ENCODE measurements at regions not wholly inside any gene's neighbourhood (a gene's known extent, or its start where the extent isn't known, plus 50 kb on each side); places are given as distances from the start of the nearest gene placed in this dataset.

DNA sequence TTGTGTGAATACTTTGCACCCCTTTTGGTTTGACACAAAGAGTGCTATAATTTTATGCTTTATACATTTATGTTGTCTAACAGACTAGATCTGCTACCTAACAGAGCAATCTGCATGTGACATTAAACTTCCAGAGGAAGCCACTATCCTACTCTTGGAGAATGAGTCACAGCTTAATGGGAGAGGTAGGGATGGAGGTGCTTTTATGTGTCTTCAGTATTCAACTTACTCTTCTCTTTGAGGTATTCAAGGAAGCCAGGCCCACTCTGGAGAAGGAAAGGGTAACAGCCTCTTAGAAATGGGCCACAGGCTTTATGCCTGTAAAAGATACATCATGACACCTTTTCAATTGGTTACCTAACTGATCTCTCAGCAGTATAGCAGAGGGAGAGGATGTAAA, 85.8 kb upstream of the NEUROD1 start:
- no peak for DNase-seq (ENCODE audit: low read depth in 1 of 2, low spot score in 1 of 2)

DNA sequence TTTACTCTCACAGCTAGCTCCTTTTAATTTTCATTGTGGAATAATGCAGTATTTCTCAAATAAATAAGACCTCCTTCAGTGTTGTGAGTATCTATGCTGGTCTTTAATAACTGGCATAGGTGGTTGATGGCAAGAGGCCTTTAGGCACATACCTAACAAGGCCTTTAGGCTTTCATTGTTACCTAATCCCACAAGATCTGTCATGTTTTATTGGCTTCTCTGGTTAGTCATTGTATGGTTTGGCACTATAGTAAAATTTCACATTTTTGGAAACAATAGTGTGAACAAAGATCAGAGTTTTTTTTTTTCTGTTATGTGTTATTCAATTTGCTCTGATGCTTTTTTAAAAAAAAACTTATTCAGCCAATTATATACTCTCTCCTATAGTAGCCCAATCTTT, 89.8 kb upstream of the NEUROD1 start:
- DNase-seq (ENCODE audit: low read depth in 1 of 2, low spot score in 1 of 2), result no peak

DNA sequence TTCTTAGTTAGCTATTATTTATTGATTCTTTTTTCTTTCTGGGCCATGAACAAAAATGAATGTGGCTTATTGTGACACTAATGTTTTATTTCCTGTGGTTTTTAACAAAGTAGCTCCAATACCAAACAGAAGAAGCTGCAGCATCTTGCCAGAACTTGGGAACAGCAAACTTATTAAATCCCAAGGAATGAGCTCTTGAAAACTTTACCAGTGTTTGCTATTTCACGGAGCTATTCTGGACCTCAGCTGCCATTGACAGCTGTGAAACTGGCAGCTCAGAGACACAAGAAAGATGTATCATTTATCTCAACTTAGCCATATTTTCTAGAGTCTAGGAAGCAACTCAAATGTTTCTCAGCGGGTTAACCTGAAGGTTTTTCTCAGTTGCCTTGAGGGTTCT, 91.0 kb upstream of the NEUROD1 start:
- no peak for DNase-seq (ENCODE audit: low read depth in 1 of 2, low spot score in 1 of 2)

DNA sequence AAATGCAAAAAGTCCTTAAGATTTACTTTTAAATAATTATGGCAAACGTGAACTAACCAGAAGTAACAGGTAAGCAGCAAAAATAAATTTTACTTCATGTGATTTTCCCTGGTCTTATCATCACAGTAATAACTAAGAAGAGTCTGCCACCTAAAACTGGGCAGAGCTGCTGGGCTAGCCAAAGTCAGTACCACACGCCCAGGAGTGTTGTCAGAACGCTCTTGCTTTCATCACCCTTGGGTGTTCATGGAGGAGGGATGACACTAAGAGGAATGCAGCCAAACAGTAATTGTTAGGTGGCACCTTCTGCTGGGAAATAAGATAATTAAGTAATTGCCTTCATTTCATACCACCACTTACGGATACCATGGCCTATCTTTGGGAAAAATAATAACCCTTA, 92.0 kb upstream of the NEUROD1 start:
- DNase-seq (ENCODE audit: low read depth in 1 of 2, low spot score in 1 of 2), result no peak

DNA sequence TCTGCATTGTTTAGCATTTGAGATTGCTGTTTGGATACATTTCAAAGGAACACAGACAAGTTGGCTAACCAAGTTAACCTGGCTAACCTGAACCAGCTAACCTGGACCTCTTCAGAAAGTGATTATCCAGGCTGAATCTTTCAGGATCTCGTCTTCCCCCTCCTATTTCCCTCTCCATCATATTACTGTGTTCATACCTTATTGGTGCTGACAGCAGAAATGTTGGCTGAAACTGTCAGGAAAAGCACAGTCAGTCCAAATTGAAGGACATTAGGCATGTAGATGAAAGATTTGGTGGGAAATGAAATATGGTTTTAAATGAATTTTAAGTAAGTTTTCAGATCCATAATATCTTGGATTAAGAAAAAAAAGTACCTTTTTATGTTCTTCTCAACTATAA, 92.5 kb upstream of the NEUROD1 start:
- DNase-seq (ENCODE audit: low read depth in 1 of 2, low spot score in 1 of 2), result no peak

DNA sequence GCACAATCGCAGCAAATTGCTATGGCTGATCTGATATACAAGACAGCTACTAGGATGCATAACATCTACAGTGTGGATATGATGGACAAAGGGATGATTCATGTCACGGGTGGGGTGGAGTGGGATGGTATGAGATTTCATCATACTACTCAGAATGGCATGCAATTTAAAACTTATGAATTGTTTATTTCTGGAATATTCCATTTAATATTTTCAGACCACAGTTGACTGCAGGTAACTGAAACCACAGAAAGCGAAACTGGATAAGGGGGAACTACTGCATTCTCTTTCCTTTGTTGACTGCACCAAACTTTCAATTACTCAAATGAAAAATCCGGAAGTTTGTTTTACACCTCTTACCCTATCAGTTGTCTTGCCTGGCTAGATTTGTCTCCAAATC, 94.4 kb upstream of the NEUROD1 start:
- DNase-seq (ENCODE audit: low read depth in 1 of 2, low spot score in 1 of 2), result no peak

DNA sequence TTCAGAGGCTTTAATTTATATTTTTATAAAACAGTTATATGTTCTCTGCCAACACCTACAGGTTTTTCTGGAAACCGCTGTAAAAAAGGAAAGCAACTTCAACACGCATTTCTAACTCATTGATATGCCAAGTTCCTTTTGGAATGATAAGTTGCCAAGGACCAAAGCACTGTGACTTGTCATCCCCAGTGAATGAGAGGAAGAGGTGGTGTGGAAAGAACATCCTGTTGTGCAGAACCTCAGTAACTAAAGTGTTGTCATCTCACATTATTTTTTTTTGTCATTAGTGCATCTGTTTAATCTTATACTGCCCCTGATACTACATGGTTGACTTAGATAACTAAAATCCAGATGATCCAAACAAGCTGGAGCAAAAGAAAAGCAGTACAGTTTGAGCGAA, 96.0 kb upstream of the NEUROD1 start:
- DNase-seq (ENCODE audit: low read depth in 1 of 2, low spot score in 1 of 2), result no peak

DNA sequence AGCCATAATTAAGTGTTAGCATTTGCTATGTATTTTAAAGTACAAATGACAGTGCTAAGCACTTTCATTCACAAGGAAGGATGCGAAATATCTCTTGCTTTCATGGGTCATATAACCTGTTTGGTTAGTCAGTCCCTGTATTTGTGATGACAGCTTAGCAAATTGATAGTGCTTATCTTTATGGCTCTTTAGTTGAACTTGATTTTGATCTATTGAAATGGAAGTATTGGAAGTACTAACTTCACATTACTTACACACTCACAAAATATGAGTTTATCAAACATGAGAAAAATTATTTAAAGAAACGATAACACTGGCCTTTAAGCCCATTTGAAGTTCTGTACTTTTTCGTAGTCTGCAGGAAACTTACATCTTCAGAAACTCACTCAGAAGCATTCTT, 97.4 kb upstream of the NEUROD1 start:
- DNase-seq (ENCODE audit: low read depth in 1 of 2, low spot score in 1 of 2), result no peak

DNA sequence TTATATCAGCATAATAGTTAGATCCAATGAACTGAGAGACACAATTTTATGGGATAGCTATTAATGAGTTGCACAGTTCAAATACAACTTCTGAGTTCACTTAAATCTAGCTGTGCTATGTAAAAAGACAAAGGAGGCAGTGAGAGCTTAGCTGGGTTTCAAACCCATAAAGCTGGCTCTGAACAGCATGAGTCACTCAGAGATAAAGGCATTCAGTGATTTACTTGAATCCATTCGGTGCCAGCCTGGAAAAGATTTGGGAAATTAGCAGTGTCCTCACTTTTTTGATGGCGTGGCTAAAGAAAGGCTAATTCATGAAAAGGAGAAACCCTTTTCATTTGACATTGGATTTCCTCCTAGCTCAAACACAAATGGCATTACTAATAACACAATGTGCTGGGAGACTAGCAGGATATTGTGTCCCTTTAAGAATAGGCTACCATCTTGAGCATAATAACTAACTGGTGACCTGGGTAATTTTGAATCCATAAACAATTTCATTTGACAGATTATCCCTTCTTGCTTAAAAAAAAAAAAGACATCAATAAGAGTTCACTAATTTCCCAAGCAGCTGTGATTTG, 98.4 kb upstream of the NEUROD1 start:
- no peak for DNase-seq (ENCODE audit: low read depth in 1 of 2, low spot score in 1 of 2)

DNA sequence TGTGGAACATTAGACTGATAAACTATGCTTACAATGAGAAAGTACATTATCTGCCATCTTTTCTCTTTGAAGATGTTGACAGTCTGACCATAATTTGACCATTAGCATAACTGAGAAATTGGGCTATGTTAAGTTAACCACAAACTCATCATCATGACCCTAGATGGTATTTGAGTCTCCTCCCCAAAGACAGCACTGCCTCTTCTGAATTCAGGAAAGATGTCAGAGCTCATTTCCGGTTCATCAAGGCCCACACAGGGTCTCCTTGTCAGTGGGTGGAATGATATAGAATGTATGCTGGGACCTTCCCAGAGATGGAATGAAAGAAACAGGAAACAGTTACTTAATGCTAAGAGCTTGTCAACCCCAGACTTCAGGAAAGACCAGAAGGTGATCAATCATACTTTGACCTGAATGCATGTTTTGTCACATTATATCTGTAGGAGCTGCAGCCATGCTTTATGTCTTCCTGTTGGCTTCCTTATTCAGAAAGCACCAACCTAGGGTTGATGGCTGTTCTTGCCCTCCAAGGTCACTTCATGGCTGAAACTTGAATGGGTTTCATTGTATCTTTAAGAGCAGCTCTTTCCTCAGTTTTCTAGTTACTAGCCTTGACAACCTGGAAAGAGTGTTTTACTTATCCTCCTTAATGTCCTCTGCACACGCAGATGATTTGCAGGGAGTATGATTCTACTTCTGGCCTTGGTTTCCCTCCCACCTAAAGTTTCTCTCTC, 99.1 kb upstream of the NEUROD1 start:
- no peak for DNase-seq (ENCODE audit: low read depth in 1 of 2, low spot score in 1 of 2)

DNA sequence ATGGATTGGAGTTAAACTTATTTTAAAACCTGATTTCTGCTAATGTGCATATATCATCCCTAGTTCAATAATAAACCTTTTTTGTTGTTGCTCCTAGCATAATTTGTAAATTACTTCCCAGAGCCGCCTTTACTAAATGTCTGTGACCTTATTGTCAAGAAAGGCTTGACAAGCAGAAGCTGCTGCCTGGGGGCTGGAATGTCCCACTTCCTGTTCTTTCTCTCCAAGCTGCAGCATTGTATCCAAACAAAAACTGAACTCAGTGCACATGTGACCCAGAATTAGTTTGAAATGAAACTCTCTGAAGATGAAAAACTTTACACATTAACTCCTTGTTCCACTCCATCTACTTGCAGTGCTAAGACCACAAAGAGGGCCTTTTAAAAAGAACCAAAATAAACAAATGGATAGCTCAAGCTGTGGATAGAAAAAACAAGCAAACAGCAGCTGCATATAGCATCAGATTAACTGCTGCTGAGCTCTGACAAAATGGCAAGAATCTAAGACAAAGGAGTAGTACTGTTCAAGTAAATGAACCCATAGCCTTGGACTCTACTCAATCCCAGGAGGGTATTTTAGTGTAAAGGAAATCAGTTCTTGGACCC, 99.8 kb upstream of the NEUROD1 start:
- DNase-seq (ENCODE audit: low read depth in 1 of 2, low spot score in 1 of 2), result no peak

DNA sequence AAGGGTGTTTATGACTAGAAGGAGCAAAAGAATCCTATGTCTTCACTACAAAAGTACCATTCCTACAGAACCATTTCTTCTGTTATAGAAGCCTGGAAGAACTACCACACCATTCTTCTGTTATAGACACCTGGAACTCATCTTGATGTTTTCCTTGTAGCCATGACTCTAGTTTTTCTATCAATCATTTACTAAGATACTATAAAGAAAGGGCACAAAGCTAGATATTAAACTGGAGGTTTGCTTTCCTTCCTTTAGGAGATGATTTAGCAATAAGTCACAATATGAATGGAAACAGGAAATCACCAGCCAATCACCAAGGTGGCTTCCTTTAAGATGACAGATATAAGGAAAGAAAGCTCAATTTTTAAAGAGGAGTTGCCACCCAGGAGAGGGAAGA, 100.3 kb upstream of the NEUROD1 start:
- no peak for DNase-seq (ENCODE audit: low read depth in 1 of 2, low spot score in 1 of 2)

DNA sequence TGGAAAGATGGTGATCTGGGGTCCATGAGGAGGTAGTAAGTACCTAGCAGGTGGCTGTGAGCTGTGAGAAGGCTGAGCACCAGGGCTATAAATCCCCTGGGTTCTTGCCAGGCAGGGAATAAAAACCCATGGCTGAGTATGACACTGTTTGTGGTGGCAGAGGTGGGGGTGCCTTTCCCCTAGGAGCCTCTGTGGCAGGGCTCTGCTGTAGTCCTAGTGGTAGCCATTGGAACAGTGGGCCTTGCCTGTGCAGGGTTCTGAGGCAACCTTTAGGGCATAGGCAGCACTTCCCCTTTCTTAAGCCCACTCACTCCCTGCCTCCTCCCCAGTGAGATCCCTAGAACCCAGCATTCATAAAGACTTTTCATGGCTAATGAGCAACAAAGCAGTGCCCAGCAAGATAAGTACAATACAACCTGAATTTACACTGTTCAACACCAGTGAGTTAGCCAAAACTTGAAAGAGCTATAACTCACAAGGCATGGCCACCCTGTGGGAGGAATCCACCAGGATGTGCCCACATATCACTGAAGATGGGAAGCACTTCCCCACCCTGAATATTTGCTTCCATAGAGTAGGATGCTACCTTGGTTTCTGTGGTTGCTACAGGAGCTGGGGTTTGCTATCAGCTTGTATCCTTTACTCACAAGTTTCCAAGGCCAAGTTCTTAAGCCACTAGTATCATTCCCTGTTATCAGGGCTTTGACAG, 100.9 kb upstream of the NEUROD1 start:
- DNase-seq (ENCODE audit: low read depth in 1 of 2, low spot score in 1 of 2), result no peak

DNA sequence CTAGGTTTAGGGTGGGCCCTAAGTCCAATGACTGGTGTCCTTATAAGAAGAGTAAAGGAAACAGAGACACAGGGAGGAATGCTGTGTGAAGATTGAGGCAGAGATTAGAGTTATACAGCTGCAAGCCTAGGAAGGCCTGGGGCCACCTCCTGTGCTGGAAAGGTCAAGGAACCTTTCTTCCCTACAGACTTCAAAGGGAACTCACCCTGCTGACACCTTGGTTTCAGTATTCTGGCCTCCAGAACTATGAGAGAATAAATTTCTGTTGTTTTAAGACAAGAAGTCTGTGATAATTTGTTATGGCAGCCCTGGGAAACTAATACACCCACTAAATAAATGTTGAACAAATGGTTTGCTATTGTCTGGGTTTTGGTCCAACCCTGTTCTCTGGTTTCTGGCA, 102.3 kb upstream of the NEUROD1 start:
- DNase-seq (ENCODE audit: low read depth in 1 of 2, low spot score in 1 of 2), result no peak

DNA sequence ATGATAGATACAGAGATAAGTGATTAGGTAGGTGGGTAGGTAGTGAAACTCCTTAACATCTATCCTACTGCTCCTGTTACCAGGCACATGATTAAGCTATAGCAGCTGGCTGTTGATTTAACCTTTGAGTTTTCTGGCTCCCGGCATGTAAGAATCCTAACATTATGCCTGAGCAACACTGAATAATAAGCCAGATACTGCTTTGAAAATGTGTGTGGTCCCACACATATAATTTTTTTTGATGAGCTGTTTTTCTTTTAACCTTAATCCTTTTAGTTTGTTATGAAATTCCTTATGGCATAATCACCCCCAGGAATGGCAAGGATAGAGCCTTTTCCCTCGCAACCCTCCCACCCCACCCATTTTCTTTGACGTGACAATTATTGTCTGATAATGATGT, 104.2 kb upstream of the NEUROD1 start:
- DNase-seq (ENCODE audit: low read depth in 1 of 2, low spot score in 1 of 2), result no peak

DNA sequence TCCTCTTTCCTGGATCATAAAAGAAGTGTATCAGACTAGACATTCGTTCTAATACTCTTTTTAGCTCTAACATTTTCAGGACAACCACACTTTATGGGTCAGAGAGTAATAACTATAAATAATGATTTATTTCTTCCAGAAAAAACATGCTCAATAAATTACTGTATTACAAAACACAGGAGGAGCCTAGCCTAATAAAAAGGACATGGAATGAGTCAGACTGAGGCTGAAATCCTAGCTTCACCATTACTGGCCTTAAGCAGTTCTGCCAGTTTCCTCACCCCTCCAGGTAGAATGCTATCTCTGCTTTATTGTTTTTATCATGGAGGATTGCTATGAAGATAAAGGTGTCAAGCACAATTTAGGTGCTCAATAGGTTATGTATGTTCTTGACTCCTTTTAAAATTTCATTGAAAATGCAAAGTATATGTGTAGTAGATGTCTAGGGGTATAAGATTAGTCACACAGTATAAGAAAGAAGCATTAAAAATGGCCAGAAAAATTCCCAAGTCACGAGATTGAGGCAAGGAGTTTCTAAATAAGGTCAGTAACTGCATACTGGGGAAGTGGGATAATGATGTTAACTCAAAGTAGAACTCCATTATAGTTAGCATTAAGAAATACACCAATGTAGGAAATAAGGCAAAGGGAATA, 105.5 kb upstream of the NEUROD1 start:
- DNase-seq (ENCODE audit: low read depth in 1 of 2, low spot score in 1 of 2), result no peak

DNA sequence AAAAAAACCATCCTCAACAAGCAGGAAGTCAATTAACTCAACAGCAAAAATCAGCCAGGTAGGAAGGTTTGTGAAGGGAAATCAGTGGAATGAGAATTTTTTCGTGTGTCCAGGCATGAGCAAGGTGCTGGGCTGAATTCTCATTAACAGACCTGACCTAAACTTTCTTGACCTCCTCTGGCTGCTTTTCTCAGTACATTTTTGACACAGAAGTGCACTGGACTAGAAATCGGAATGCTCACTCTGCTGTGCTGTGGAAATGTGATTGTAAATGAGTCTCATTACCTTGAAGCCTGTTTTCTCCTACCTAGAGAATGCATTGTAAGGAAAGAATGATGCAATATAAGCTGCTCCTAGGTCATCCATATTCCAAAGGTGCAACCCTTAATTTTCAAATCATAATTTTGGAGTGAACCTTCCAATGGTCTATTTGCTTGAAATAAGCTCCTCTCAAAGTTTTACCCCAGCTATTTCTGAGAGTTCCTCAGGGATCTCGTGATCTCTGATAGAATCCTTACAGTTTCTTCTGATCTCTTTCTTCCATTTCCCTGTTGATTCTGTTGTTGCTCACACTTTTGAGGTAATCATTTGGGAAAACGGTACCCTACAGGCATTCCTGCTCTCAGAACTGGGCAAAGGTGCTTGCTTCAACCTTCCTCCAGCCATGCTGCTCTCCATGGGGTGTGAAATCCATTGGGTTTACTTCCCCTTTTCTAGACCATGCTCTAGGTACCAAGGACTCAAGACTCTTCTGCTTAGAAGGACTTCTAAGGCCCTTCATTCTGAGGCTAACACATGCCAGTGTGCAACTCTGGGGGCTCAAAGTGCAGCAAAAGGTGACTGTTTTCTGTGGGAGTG, 104.9 kb upstream of the ITPRID2 start:
- DNase-seq (ENCODE audit: low read depth in 1 of 2, low spot score in 1 of 2), result no peak

DNA sequence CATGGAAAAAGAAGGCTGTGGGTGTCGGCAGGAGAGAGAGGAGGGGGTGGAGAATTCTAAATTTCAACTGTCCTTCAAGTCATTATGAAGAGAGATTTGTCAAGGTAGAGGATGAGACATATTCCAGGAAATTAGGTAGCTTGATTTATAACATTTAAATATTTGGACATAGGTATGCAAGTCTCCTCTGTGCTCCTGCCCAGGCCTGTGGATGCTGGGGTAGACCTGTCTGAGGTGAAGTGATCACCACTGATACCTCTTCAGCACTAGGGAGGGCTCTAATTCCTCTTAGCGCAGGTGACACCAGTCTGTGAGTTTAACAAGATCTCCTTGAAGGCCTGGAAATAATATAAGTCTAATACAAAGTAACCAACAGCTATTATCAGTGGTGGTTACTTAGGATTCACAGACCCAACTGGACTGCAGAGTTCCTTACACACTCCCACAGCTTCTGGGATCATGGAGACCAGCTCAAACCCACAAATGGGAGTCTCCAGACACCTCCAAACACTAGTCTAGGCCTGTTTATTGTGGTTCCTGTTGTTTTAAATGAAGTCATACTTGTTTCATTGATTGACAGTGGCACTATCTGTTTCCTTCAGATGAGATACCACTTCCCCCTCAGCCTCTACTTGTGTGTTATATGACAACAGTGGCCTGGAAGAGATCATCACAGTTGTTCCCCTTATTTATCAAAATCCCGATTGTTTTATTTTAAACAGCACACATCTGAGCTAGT, 104.1 kb upstream of the ITPRID2 start:
- no peak for DNase-seq (ENCODE audit: low read depth in 1 of 2, low spot score in 1 of 2)

DNA sequence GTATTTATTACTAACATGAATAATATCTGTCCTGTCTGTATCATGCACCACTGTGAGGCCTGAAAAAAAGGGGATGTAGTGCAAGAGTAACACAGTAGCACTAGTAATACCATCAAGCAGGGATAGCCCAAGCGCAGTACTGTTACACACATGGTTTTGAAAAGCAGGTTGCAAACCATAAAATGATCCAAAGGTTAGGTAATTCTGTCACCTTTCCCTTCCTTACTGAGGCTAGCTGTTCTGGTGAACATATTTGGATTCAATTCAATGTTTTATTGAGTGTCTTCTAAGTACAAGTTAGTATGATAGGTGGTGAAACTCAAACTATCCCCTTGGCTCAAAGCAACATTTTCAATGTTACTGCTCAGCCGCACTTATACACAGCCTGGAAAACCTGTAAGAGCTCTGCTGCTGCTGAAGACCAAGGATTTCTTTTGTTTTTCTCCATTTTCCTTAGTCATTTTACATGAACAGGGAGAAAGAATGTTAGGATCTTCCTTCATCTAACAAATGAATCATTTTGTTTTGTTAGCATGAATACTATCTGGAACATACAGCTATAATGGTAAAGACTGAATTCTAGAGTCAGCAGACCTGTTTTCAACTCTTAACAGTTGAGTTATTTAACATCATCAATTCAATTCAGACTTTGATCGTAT, 102.5 kb upstream of the ITPRID2 start:
- DNase-seq (ENCODE audit: low read depth in 1 of 2, low spot score in 1 of 2), result no peak

All from activated CD4-positive, alpha-beta T cell treated with anti-CD3 and anti-CD28 coated beads, Interleukin-2, amount 50 U/mL, for 24 hours (primary cell).